ENCODE measurements at regions not wholly inside any gene's neighbourhood (a gene's known extent, or its start where the extent isn't known, plus 50 kb on each side); places are given as distances from the start of the nearest gene placed in this dataset.

- no peak overlapping the region for H3K4me3 ChIP-seq (ENCODE audit: low read depth, low read length)
- no peak for DNase-seq (ENCODE audit: low read depth, low spot score)
- ChIA-PET CTCF (no interaction called here), POLR2A (no interaction called here)
- TF ChIP-seq CTCF (IDR thresholded peaks at IDR 0.05; ENCODE audit: insufficient read depth, low read length, missing control alignments), result no peak
Measured at GRCh38 chr9:116015855-116016254, 137.7 kb upstream of the PAPPA start.

- no peak overlapping the region for H3K4me3 ChIP-seq (ENCODE audit: low read depth, low read length)
- TF ChIP-seq CTCF (IDR thresholded peaks at IDR 0.05; ENCODE audit: insufficient read depth, low read length, missing control alignments), result no peak
- DNase-seq (ENCODE audit: low read depth, low spot score), result no peak
- CTCF ChIA-PET, result no interaction called here
- POLR2A ChIA-PET, result no interaction called here
Measured at GRCh38 chr9:116020146-116020545, 133.4 kb upstream of the PAPPA start.

GRCh38 chr9:116020801-116021200 is 132.8 kb upstream of the PAPPA start:
- no peak for DNase-seq (ENCODE audit: low read depth, low spot score)
- H3K4me3 ChIP-seq (ENCODE audit: low read depth, low read length), result no peak overlapping the region
- ChIA-PET POLR2A (no interaction called here), CTCF (interaction anchor here (1.7 kb wide), 1 partner anchor 17 kb away, joined by 4 read pairs; no protein-coding TSS in a partner anchor)
- TF ChIP-seq CTCF (IDR thresholded peaks at IDR 0.05; ENCODE audit: insufficient read depth, low read length, missing control alignments), result no peak

GRCh38 chr9:116027096-116027495 is 126.5 kb upstream of the PAPPA start:
- TF ChIP-seq CTCF (IDR thresholded peaks at IDR 0.05; ENCODE audit: insufficient read depth, low read length, missing control alignments), result no peak
- DNase-seq (ENCODE audit: low read depth, low spot score), result no peak
- no peak overlapping the region for H3K4me3 ChIP-seq (ENCODE audit: low read depth, low read length)
- CTCF ChIA-PET, result interaction anchor here (0.8 to 1.0 kb wide), 3 partner anchors 10 to 25 kb away, joined by 3 to 4 read pairs (median 4); no protein-coding TSS in a partner anchor
- POLR2A ChIA-PET, result interaction anchor here (1.1 kb wide), 1 partner anchor 83 kb away, joined by 3 read pairs; no protein-coding TSS in a partner anchor

GRCh38 chr9:116027511-116027910 is 126.1 kb upstream of the PAPPA start:
- CTCF ChIA-PET, result interaction anchor here (0.8 to 1.0 kb wide), 3 partner anchors 11 to 25 kb away, joined by 3 to 4 read pairs (median 4); no protein-coding TSS in a partner anchor
- peak; percentile 66 for DNase-seq (ENCODE audit: low read depth, low spot score)
- no peak overlapping the region for H3K4me3 ChIP-seq (ENCODE audit: low read depth, low read length)

GRCh38 chr9:116027951-116028350 is 125.6 kb upstream of the PAPPA start:
- ChIA-PET POLR2A (no interaction called here), CTCF (interaction anchor here (1.0 kb wide), 1 partner anchor 10 kb away, joined by 3 read pairs; no protein-coding TSS in a partner anchor)
- TF ChIP-seq CTCF (IDR thresholded peaks at IDR 0.05; ENCODE audit: insufficient read depth, low read length, missing control alignments), result no peak
- no peak overlapping the region for H3K4me3 ChIP-seq (ENCODE audit: low read depth, low read length)
- no peak for DNase-seq (ENCODE audit: low read depth, low spot score)

More at GRCh38 chr9:116027511-116027910, 126.1 kb upstream of the PAPPA start:
- POLR2A ChIA-PET, result interaction anchor here (1.1 kb wide), 1 partner anchor 83 kb away, joined by 3 read pairs; no protein-coding TSS in a partner anchor
- TF ChIP-seq CTCF (IDR thresholded peaks at IDR 0.05; ENCODE audit: insufficient read depth, low read length, missing control alignments), result no peak
